ENCODE measurements at regions not wholly inside any gene's neighbourhood (a gene's known extent, or its start where the extent isn't known, plus 50 kb on each side); places are given as distances from the start of the nearest gene placed in this dataset.

GRCh38 chr7:153529651-153530165 lies 522.5 kb upstream of the DPP6 start:
- ChIA-PET POLR2A (ENCODE audit: low non-redundant PET) (no interaction called here), CTCF (no interaction called here)
- TF ChIP-seq EZH2 (IDR thresholded peaks at IDR 0.05; ENCODE audit: borderline replicate concordance, low read depth, low read length, poor library complexity, severe bottlenecking) = no peak
- no peak for TF ChIP-seq CTCF (conservative IDR thresholded peaks at IDR 0.05; ENCODE audit: low read depth, low read length)

GRCh38 chr7:153530441-153530840 lies 521.8 kb upstream of the DPP6 start:
- no peak for TF ChIP-seq EZH2 (IDR thresholded peaks at IDR 0.05; ENCODE audit: borderline replicate concordance, low read depth, low read length, poor library complexity, severe bottlenecking)
- no peak for TF ChIP-seq CTCF (conservative IDR thresholded peaks at IDR 0.05; ENCODE audit: low read depth, low read length)
- H3K36me3 ChIP-seq (ENCODE audit: insufficient read depth, low read length, poor library complexity, severe bottlenecking) = no peaks in the 10 kb centered on the region
- no peaks in the 10 kb centered on the region for H3K9me3 ChIP-seq (ENCODE audit: low read depth, low read length, poor library complexity, severe bottlenecking)
- BruUV-seq (replicated peaks) = no TSS peak
- no peaks in the 10 kb centered on the region for H3K4me1 ChIP-seq (ENCODE audit: insufficient read depth, low read length, poor library complexity, severe bottlenecking)
- ChIA-PET POLR2A (ENCODE audit: low non-redundant PET) (no interaction called here), CTCF (no interaction called here)
- intact Hi-C loops (cut with micrococcal nuclease; ENCODE audit: unreplicated experiment) = no loop called here
- no peaks in the 10 kb centered on the region for H3K27me3 ChIP-seq (replicated peaks; ENCODE audit: insufficient read depth, low read depth, low read length, poor library complexity)
- DNase-seq (ENCODE audit: low spot score) = no peak
- H3K27ac ChIP-seq (ENCODE audit: low read depth, low read length, poor library complexity, severe bottlenecking) = no peak overlapping the region
- H3K4me3 ChIP-seq (ENCODE audit: low read depth, low read length, poor library complexity, severe bottlenecking) = no peak overlapping the region

More at GRCh38 chr7:153529651-153530165, 522.5 kb upstream of the DPP6 start:
- H3K27ac ChIP-seq (ENCODE audit: low read depth, low read length, poor library complexity, severe bottlenecking) = no peak overlapping the region
- DNase-seq (ENCODE audit: low spot score) = no peak
- no peaks in the 10 kb centered on the region for H3K4me1 ChIP-seq (ENCODE audit: insufficient read depth, low read length, poor library complexity, severe bottlenecking)
- BruUV-seq (replicated peaks) = no TSS peak
- H3K36me3 ChIP-seq (ENCODE audit: insufficient read depth, low read length, poor library complexity, severe bottlenecking) = no peaks in the 10 kb centered on the region
- intact Hi-C loops (cut with micrococcal nuclease; ENCODE audit: unreplicated experiment) = no loop called here
- no peaks in the 10 kb centered on the region for H3K9me3 ChIP-seq (ENCODE audit: low read depth, low read length, poor library complexity, severe bottlenecking)
- no peak overlapping the region for H3K4me3 ChIP-seq (ENCODE audit: low read depth, low read length, poor library complexity, severe bottlenecking)
- H3K27me3 ChIP-seq (replicated peaks; ENCODE audit: insufficient read depth, low read depth, low read length, poor library complexity) = no peaks in the 10 kb centered on the region

GRCh38 chr7:153532326-153532725 lies 519.9 kb upstream of the DPP6 start:
- Histone ChIP-seq H3K9me3 (ENCODE audit: low read depth, low read length, poor library complexity, severe bottlenecking) (peaks cover 3% of the 10 kb centered on the region), H3K4me3 (ENCODE audit: low read depth, low read length, poor library complexity, severe bottlenecking) (no peak overlapping the region), H3K36me3 (ENCODE audit: insufficient read depth, low read length, poor library complexity, severe bottlenecking) (no peaks in the 10 kb centered on the region), H3K4me1 (ENCODE audit: insufficient read depth, low read length, poor library complexity, severe bottlenecking) (no peaks in the 10 kb centered on the region), H3K27me3 (replicated peaks; ENCODE audit: insufficient read depth, low read depth, low read length, poor library complexity) (no peaks in the 10 kb centered on the region), H3K27ac (ENCODE audit: low read depth, low read length, poor library complexity, severe bottlenecking) (no peak overlapping the region)
- ChIA-PET CTCF (no interaction called here), POLR2A (ENCODE audit: low non-redundant PET) (no interaction called here)
- BruUV-seq (replicated peaks) = no TSS peak
- intact Hi-C loops (cut with micrococcal nuclease; ENCODE audit: unreplicated experiment) = no loop called here
- TF ChIP-seq CTCF (conservative IDR thresholded peaks at IDR 0.05; ENCODE audit: low read depth, low read length) = no peak
- TF ChIP-seq EZH2 (IDR thresholded peaks at IDR 0.05; ENCODE audit: borderline replicate concordance, low read depth, low read length, poor library complexity, severe bottlenecking) = no peak
- no peak for DNase-seq (ENCODE audit: low spot score)

Measured in A673 (cell line).